Epithelial cell of prostate (primary cell): ENCODE measurements at regions not wholly inside any gene's neighbourhood (a gene's known extent, or its start where the extent isn't known, plus 50 kb on each side); places are given as distances from the start of the nearest gene placed in this dataset.
"Not testable (repeated sequence)": the region's sequence is repeated elsewhere in the genome, so short reads cannot be mapped to it uniquely, and the experiment has no call there.

Experiments
- DNase-seq: peaks from one replicate; pipeline ENCODE4 v3.0.0-alpha.2; 2011; ENCODE audit warnings: low read depth, low spot score
- H3K27ac ChIP-seq: fragments of 450-650 bp; 2 replicates; pipeline ENCODE4 v1.5.1; 2017; ENCODE audit warnings: mild to moderate bottlenecking

- no peak for DNase-seq
- no peak overlapping the region for H3K27ac ChIP-seq
These were observed 219.8 kb upstream of the C9orf72 start for GRCh38 chr9:27792971-27793689.

- H3K27ac ChIP-seq, result peak overlapping the region; percentile 56
- DNase-seq, result peak; percentile 74
These were observed 226.0 kb upstream of the C9orf72 start for GRCh38 chr9:27799326-27799725.

GRCh38 chr9:27800159-27800558 lies 226.9 kb upstream of the C9orf72 start:
- peak overlapping the region; percentile 56 for H3K27ac ChIP-seq
- no peak for DNase-seq

- DNase-seq, result no peak
These were observed 227.6 kb upstream of the C9orf72 start for GRCh38 chr9:27800692-27801370.

GRCh38 chr9:27801545-27801944 lies 228.3 kb upstream of the C9orf72 start:
- no peak overlapping the region for H3K27ac ChIP-seq
- DNase-seq, result no peak

More at GRCh38 chr9:27800692-27801370, 227.6 kb upstream of the C9orf72 start:
- H3K27ac ChIP-seq, result no peak overlapping the region

GRCh38 chr9:27802418-27802817 lies 229.1 kb upstream of the C9orf72 start:
- no peak overlapping the region for H3K27ac ChIP-seq
- no peak for DNase-seq

GRCh38 chr9:27808864-27809263 lies 235.6 kb upstream of the C9orf72 start:
- DNase-seq, result no peak
- no peak overlapping the region for H3K27ac ChIP-seq

- no peak for DNase-seq
- H3K27ac ChIP-seq, result no peak overlapping the region
These were observed 244.5 kb upstream of the C9orf72 start for GRCh38 chr9:27817747-27818146.

GRCh38 chr9:27818348-27818747 lies 245.1 kb upstream of the C9orf72 start:
- no peak overlapping the region for H3K27ac ChIP-seq
- DNase-seq, result no peak

- DNase-seq, result no peak
- no peak overlapping the region for H3K27ac ChIP-seq
These were observed 255.6 kb upstream of the C9orf72 start for GRCh38 chr9:27828908-27829307.

- H3K27ac ChIP-seq, result no peak overlapping the region
These were observed 256.3 kb upstream of the C9orf72 start for GRCh38 chr9:27829621-27830020.

GRCh38 chr9:27832108-27832507 lies 258.8 kb upstream of the C9orf72 start:
- DNase-seq, H3K27ac ChIP-seq: not testable (repeated sequence)

More at GRCh38 chr9:27829621-27830020, 256.3 kb upstream of the C9orf72 start:
- DNase-seq, result no peak

GRCh38 chr9:27835286-27835685 lies 262.0 kb upstream of the C9orf72 start:
- DNase-seq, result no peak

GRCh38 chr9:27835746-27836145 lies 262.5 kb upstream of the C9orf72 start:
- no peak for DNase-seq
- no peak overlapping the region for H3K27ac ChIP-seq

More at GRCh38 chr9:27835286-27835685, 262.0 kb upstream of the C9orf72 start:
- H3K27ac ChIP-seq, result no peak overlapping the region

- DNase-seq, result no peak
- no peak overlapping the region for H3K27ac ChIP-seq
These were observed 263.6 kb upstream of the C9orf72 start for GRCh38 chr9:27836661-27837401.

GRCh38 chr9:27838876-27839275 lies 265.6 kb upstream of the C9orf72 start:
- no peak for DNase-seq

GRCh38 chr9:27839767-27840166 lies 266.5 kb upstream of the C9orf72 start:
- H3K27ac ChIP-seq, result not testable (repeated sequence)

More at GRCh38 chr9:27838876-27839275, 265.6 kb upstream of the C9orf72 start:
- H3K27ac ChIP-seq, result no peak overlapping the region

GRCh38 chr9:27844797-27845196 lies 271.5 kb upstream of the C9orf72 start:
- DNase-seq, result no peak
- H3K27ac ChIP-seq, result no peak overlapping the region

More at GRCh38 chr9:27839767-27840166, 266.5 kb upstream of the C9orf72 start:
- DNase-seq, result not testable (repeated sequence)

GRCh38 chr9:27847380-27847779 lies 274.1 kb upstream of the C9orf72 start:
- no peak for DNase-seq
- H3K27ac ChIP-seq, result no peak overlapping the region

- DNase-seq, result no peak
- no peak overlapping the region for H3K27ac ChIP-seq
These were observed 274.5 kb upstream of the C9orf72 start for GRCh38 chr9:27847818-27848217.

GRCh38 chr9:27848315-27848714 lies 275.0 kb upstream of the C9orf72 start:
- DNase-seq, result no peak
- no peak overlapping the region for H3K27ac ChIP-seq
